Adrenal gland (tissue), 9 donors: ENCODE measurements at regions not wholly inside any gene's neighbourhood (a gene's known extent, or its start where the extent isn't known, plus 50 kb on each side); places are given as distances from the start of the nearest gene placed in this dataset.

Source experiments
- DNase-seq, 7 donors: peaks; one replicate each; pipeline ENCODE4 v3.0.0-alpha.2; 2019 to 2020
- H3K27ac ChIP-seq, 5 donors: fragments of 200-600 bp; sonication (generic) in 4 of 5; 1 replicate in 3 of 5; 2 replicates in 2 of 5; pipeline versions ENCODE4 v1.5.1 to v1.8.0; 2016 to 2020; ENCODE audit warnings: mild to moderate bottlenecking in 1 of 5
- H3K27me3 ChIP-seq: fragments of 200-600 bp; 2 replicates; pipeline ENCODE4 v1.8.0; 2021
- H3K36me3 ChIP-seq, 2 donors: fragments of 200-600 bp; replicated peaks in 1 of 2; 1 replicate in 1 of 2; 2 replicates in 1 of 2; pipeline versions ENCODE4 v1.5.1 to v1.8.0; 2018 to 2022
- H3K4me1 ChIP-seq, 2 donors: fragments of 200-600 bp; replicated peaks in 1 of 2; 1 replicate in 1 of 2; 2 replicates in 1 of 2; pipeline versions ENCODE4 v1.5.1 to v1.8.0; 2018 to 2021
- H3K4me3 ChIP-seq, 4 donors: fragments of 200-600 bp; sonication (generic) in 3 of 4; one replicate each; pipeline ENCODE4 v1.5.1; 2016 to 2018
- H3K9me3 ChIP-seq, 3 donors: fragments of 200-600 bp; sonication (generic) in 1 of 3; replicated peaks in 1 of 3; 1 replicate in 2 of 3; 2 replicates in 1 of 3; pipeline versions ENCODE4 v1.5.1 to v1.8.0; 2016 to 2021
- CTCF ChIP-seq, 6 experiments: fragments of 450-650 bp in 4 of 6; fragments of 200-600 bp in 2 of 6; sonication (generic) in 1 of 6; IDR thresholded peaks; 1 replicate in 5 of 6; 2 replicates in 1 of 6; pipeline versions ENCODE4 v1.5.1 to v1.8.0; 2016 to 2021; ENCODE audit warnings: antibody characterized with exemption in 6 of 6, mild to moderate bottlenecking in 2 of 6, moderate library complexity in 1 of 6
- POLR2A ChIP-seq, 2 donors: fragments of 450-650 bp; IDR thresholded peaks; one replicate each; pipeline ENCODE4 v1.6.1; 2017; ENCODE audit warnings: antibody characterized with exemption in 2 of 2, mild to moderate bottlenecking in 2 of 2, moderate library complexity in 1 of 2
- WGBS, 4 donors: extraction: QIAGEN DNeasy Blood & Tissue Kit in 2 of 4; methylation state at CpG; one replicate each; pipeline versions ENCODE4 v1.1.5 to v1.1.7; 2013 to 2017; 5-methylcytosine and 5-hydroxymethylcytosine counted together
- intact Hi-C, 2 donors: fragments of 100-400 bp; cut with DNase I; formaldehyde crosslinking; loops; one replicate each; pipeline versions ENCODE4 v1.14.1 to v1.15.0; 2022 to 2023
- donor health status: healthy with polysubstance abuse.
- donor health status: Bipolar disorder and iron deficiency.
- donor health status: DM: yes; HTN: yes; CAD: no.
- donor health status: DM: no; HTN: no; CAD: no.
- donor health status: DM: no; HTN: no; CAD: no.

GRCh38 chr11:128294671-128295050 lies 292.7 kb downstream of the ETS1 start:
- H3K4me3 ChIP-seq = no peak overlapping the region
- TF ChIP-seq POLR2A (IDR thresholded peaks at IDR 0.05) = no peak
- no peak for TF ChIP-seq CTCF (IDR thresholded peaks at IDR 0.05)
- no peaks in the 10 kb centered on the region for H3K9me3 ChIP-seq
- intact Hi-C loops = loop anchor here (5.0 to 10.0 kb wide), 3 partner anchors 120 to 338 kb away; no protein-coding TSS in a partner anchor
- H3K27ac ChIP-seq = no peak overlapping the region
- no peaks in the 10 kb centered on the region for H3K4me1 ChIP-seq
- H3K36me3 ChIP-seq = no peaks in the 10 kb centered on the region
- peaks cover 3% of the 10 kb centered on the region for H3K27me3 ChIP-seq
- no peak for DNase-seq
- 90 to 95% (median 92%) methylated on average over 1 of the region's 1 CpG for WGBS, 4 donors

- no peaks in the 10 kb centered on the region for H3K4me1 ChIP-seq
- H3K9me3 ChIP-seq = no peaks in the 10 kb centered on the region
- no peaks in the 10 kb centered on the region for H3K36me3 ChIP-seq
- intact Hi-C loops = loop anchor here (5.0 to 10.0 kb wide), 3 partner anchors 119 to 338 kb away; no protein-coding TSS in a partner anchor
- 64 to 68% (median 64%) methylated on average over 10 to 11 of the region's 11 CpGs for WGBS, 4 donors
- no peak overlapping the region for H3K4me3 ChIP-seq
- peak in 1 of 7 donors; percentile 26 for DNase-seq
- TF ChIP-seq POLR2A (IDR thresholded peaks at IDR 0.05) = no peak
- no peak for TF ChIP-seq CTCF (IDR thresholded peaks at IDR 0.05)
- peak overlapping the region in 1 of 5 donors; percentile 1 for H3K27ac ChIP-seq
- peaks cover 3% of the 10 kb centered on the region for H3K27me3 ChIP-seq
Measured at GRCh38 chr11:128294001-128294670, 293.2 kb downstream of the ETS1 start.

DNA sequence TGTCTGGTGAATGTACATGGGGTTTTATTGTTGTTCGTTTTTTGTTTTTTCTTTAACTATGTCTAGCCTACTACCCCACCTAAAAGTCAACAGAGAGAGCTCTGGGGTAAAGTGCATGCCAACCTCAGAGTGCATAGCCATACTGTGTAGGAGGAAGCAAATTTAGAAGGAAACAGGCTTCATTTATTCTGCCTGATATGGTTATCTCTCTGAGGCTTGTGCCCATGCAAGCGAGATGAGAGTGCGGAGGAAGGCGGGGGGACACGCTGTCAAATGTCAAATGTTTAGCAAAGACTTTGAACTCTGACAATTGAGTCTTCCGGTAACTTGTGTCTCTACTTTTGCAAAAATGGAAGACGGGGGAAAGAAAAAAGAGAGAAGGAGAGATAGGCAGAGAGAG lies 295.5 kb downstream of the ETS1 start:
- TF ChIP-seq CTCF (IDR thresholded peaks at IDR 0.05) (no peak), POLR2A (IDR thresholded peaks at IDR 0.05) (no peak)
- intact Hi-C loops = loop anchor here (2.0 to 10.0 kb wide), 4 partner anchors 117 to 340 kb away; no protein-coding TSS in a partner anchor
- no peak overlapping the region for H3K27ac ChIP-seq
- H3K4me1 ChIP-seq = no peaks in the 10 kb centered on the region
- no peaks in the 10 kb centered on the region for H3K36me3 ChIP-seq
- H3K4me3 ChIP-seq = no peak overlapping the region
- H3K27me3 ChIP-seq = peaks cover 3% of the 10 kb centered on the region
- no peaks in the 10 kb centered on the region for H3K9me3 ChIP-seq
- DNase-seq = no peak
- WGBS, 4 donors = 66 to 78% (median 72%) methylated on average over 7 of the region's 7 CpGs

- Histone ChIP-seq H3K27me3 (peaks cover 3% of the 10 kb centered on the region), H3K9me3 (no peaks in the 10 kb centered on the region), H3K4me1 (no peaks in the 10 kb centered on the region), H3K36me3 (no peaks in the 10 kb centered on the region), H3K27ac (peak overlapping the region in 1 of 5 donors; percentile 51), H3K4me3 (no peak overlapping the region)
- intact Hi-C loops = loop anchor here (2.0 to 10.0 kb wide), 4 partner anchors 116 to 341 kb away; no protein-coding TSS in a partner anchor
- no peak for DNase-seq
- TF ChIP-seq CTCF (IDR thresholded peaks at IDR 0.05) (no peak), POLR2A (IDR thresholded peaks at IDR 0.05) (no peak)
- WGBS, 4 donors = 76 to 85% (median 81%) methylated on average over 8 of the region's 8 CpGs
Measured at GRCh38 chr11:128291007-128291406, 296.4 kb downstream of the ETS1 start.
